ENCODE measurements at regions not wholly inside any gene's neighbourhood (a gene's known extent, or its start where the extent isn't known, plus 50 kb on each side); places are given as distances from the start of the nearest gene placed in this dataset.

- no peak for TF ChIP-seq CTCF (IDR thresholded peaks at IDR 0.05; ENCODE audit: insufficient read depth, low read length, missing control alignments)
- no peak for DNase-seq (ENCODE audit: low read depth, low spot score)
- ChIA-PET CTCF (no interaction called here), POLR2A (no interaction called here)
- no peak overlapping the region for H3K4me3 ChIP-seq (ENCODE audit: low read depth, low read length)
These were observed 80.6 kb upstream of the NKD1 start for GRCh38 chr16:50467559-50467942.

GRCh38 chr16:50466170-50466569, 82.0 kb upstream of the NKD1 start:
- H3K4me3 ChIP-seq (ENCODE audit: low read depth, low read length): no peak overlapping the region
- CTCF ChIA-PET: interaction anchor here (0.9 kb wide), 1 partner anchor 162 kb away, joined by 3 read pairs; no protein-coding TSS in a partner anchor
- DNase-seq (ENCODE audit: low read depth, low spot score): no peak
- TF ChIP-seq CTCF (IDR thresholded peaks at IDR 0.05; ENCODE audit: insufficient read depth, low read length, missing control alignments): no peak
- POLR2A ChIA-PET: no interaction called here

GRCh38 chr16:50464325-50465290, 83.6 kb upstream of the NKD1 start:
- H3K4me3 ChIP-seq (ENCODE audit: low read depth, low read length): no peak overlapping the region
- TF ChIP-seq CTCF (IDR thresholded peaks at IDR 0.05; ENCODE audit: insufficient read depth, low read length, missing control alignments): no peak
- POLR2A ChIA-PET: no interaction called here
- CTCF ChIA-PET: interaction anchor here (0.9 kb wide), 1 partner anchor 163 kb away, joined by 3 read pairs; no protein-coding TSS in a partner anchor
- DNase-seq (ENCODE audit: low read depth, low spot score): no peak

- DNase-seq (ENCODE audit: low read depth, low spot score): no peak
- ChIA-PET CTCF (no interaction called here), POLR2A (no interaction called here)
- no peak for TF ChIP-seq CTCF (IDR thresholded peaks at IDR 0.05; ENCODE audit: insufficient read depth, low read length, missing control alignments)
- H3K4me3 ChIP-seq (ENCODE audit: low read depth, low read length): no peak overlapping the region
These were observed 84.4 kb upstream of the NKD1 start for GRCh38 chr16:50463581-50464324.

GRCh38 chr16:50462793-50463507, 85.2 kb upstream of the NKD1 start:
- no peak overlapping the region for H3K4me3 ChIP-seq (ENCODE audit: low read depth, low read length)
- no peak for TF ChIP-seq CTCF (IDR thresholded peaks at IDR 0.05; ENCODE audit: insufficient read depth, low read length, missing control alignments)
- CTCF ChIA-PET: no interaction called here
- POLR2A ChIA-PET: no interaction called here
- no peak for DNase-seq (ENCODE audit: low read depth, low spot score)

GRCh38 chr16:50461400-50461760, 86.8 kb upstream of the NKD1 start:
- DNase-seq (ENCODE audit: low read depth, low spot score): no peak
- H3K4me3 ChIP-seq (ENCODE audit: low read depth, low read length): no peak overlapping the region
- no peak for TF ChIP-seq CTCF (IDR thresholded peaks at IDR 0.05; ENCODE audit: insufficient read depth, low read length, missing control alignments)
- ChIA-PET CTCF (no interaction called here), POLR2A (no interaction called here)
